Breast epithelium (tissue), 4 donors: ENCODE measurements at regions not wholly inside any gene's neighbourhood (a gene's known extent, or its start where the extent isn't known, plus 50 kb on each side); places are given as distances from the start of the nearest gene placed in this dataset.

ENCODE experiments used
- DNase-seq, 2 donors: peaks; one replicate each; pipeline ENCODE4 v3.0.0-alpha.2; 2019; ENCODE audit warnings: low spot score in 2 of 2
- H3K27ac ChIP-seq, 2 donors: fragments of 200-600 bp; sonication (generic) in 1 of 2; one replicate each; pipeline ENCODE4 v1.5.1; 2016 to 2019; ENCODE audit warnings: mild to moderate bottlenecking in 1 of 2
- H3K27me3 ChIP-seq, 2 donors: fragments of 200-600 bp; sonication (generic) in 1 of 2; one replicate each; pipeline versions ENCODE4 v1.5.1 to v1.6.0; 2017 to 2019; ENCODE audit warnings: control low read depth in 1 of 2, mild to moderate bottlenecking in 1 of 2
- H3K36me3 ChIP-seq: fragments of 200-600 bp; one replicate; pipeline ENCODE4 v1.5.1; 2019
- H3K4me1 ChIP-seq, 2 donors: fragments of 200-600 bp; sonication (generic); one replicate each; pipeline ENCODE4 v1.5.1; 2016 to 2019; ENCODE audit warnings: control low read depth in 1 of 2
- H3K4me3 ChIP-seq, 3 donors: fragments of 200-600 bp; sonication (generic); 1 replicate in 2 of 3; 2 replicates in 1 of 3; pipeline ENCODE4 v1.5.1; 2016 to 2019; ENCODE audit warnings: mild to moderate bottlenecking in 3 of 3, moderate library complexity in 2 of 3
- H3K9me3 ChIP-seq, 2 donors: fragments of 200-600 bp; sonication (generic) in 1 of 2; one replicate each; pipeline ENCODE4 v1.5.1; 2016 to 2019; ENCODE audit warnings: control low read depth in 1 of 2
- CTCF ChIP-seq, 3 donors: fragments of 450-650 bp; IDR thresholded peaks; one replicate each; pipeline ENCODE4 v1.5.1; 2016 to 2017; ENCODE audit warnings: antibody characterized with exemption in 3 of 3, mild to moderate bottlenecking in 3 of 3, moderate library complexity in 3 of 3
- POLR2A ChIP-seq: fragments of 450-650 bp; IDR thresholded peaks from one replicate; pipeline ENCODE4 v1.6.1; 2016; ENCODE audit warnings: antibody characterized with exemption, mild to moderate bottlenecking, moderate library complexity
- POLR2AphosphoS5 ChIP-seq, 3 donors: sonication (generic); formaldehyde crosslinking; IDR thresholded peaks; one replicate each; pipeline ENCODE4 v1.6.1; 2017; ENCODE audit warnings: antibody characterized with exemption in 3 of 3
- intact Hi-C: fragments of 100-400 bp; cut with DNase I; formaldehyde crosslinking; loops from one replicate; pipeline ENCODE4 v1.15.1; 2023; ENCODE audit warnings: low total_unique reads

- no peaks in the 10 kb centered on the region for H3K36me3 ChIP-seq
- H3K4me3 ChIP-seq: no peak overlapping the region
- no peaks in the 10 kb centered on the region for H3K4me1 ChIP-seq
- intact Hi-C loops: no loop called here
- H3K27me3 ChIP-seq: no peaks in the 10 kb centered on the region
- TF ChIP-seq CTCF (IDR thresholded peaks at IDR 0.05) (no peak), POLR2A (no peak)
- no peaks in the 10 kb centered on the region for H3K9me3 ChIP-seq
- no peak overlapping the region for H3K27ac ChIP-seq
- no peak for DNase-seq
Measured at GRCh38 chr20:60304931-60305330, 346.7 kb downstream of the CDH26 start.

DNA sequence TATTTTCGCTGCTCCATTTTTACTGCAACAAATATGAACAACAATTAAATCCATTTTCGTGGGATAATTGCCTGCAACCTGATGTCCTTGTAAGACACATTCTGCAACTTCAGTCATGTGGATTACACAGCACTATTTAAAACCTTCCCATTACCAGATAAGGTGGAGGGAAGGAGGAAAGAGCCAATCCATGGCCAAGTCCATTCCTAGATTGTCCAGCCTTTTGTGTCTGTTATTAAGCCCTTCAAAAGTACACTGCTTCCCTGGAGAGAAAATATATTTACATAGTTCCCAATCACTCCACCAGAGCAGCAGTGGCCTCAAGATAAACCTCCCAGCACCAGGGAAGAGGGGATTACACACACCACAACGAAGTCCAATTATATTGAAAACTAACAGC lies 347.9 kb downstream of the CDH26 start:
- no peak overlapping the region for H3K27ac ChIP-seq

DNA sequence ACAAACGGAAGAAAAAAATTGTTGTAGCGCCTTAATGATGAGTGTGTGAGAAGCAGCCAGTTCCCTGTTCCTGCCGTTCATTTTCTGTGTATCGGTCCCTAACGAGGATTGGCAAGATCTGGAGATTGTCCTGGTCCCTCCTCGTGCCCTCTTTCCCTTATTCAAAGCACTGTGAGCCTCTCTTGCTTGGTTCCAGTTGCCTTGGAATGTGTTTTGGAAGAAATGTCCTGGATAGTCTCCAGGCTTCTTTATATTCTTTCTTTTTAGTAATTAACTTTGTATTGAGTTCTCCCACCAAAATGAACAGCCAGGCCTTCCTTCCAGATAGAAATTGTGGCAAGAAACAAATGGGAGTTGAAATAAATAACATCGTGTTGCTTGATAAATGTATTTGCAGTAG lies 348.3 kb downstream of the CDH26 start:
- DNase-seq: no peak
- intact Hi-C loops: no loop called here
- Histone ChIP-seq H3K27me3 (no peaks in the 10 kb centered on the region), H3K36me3 (no peaks in the 10 kb centered on the region), H3K9me3 (no peaks in the 10 kb centered on the region), H3K4me3 (no peak overlapping the region), H3K4me1 (no peaks in the 10 kb centered on the region), H3K27ac (no peak overlapping the region)
- TF ChIP-seq POLR2A: no peak

More for the DNA sequence above, 347.9 kb downstream of the CDH26 start:
- no peaks in the 10 kb centered on the region for H3K36me3 ChIP-seq
- no peaks in the 10 kb centered on the region for H3K27me3 ChIP-seq
- intact Hi-C loops: no loop called here
- no peaks in the 10 kb centered on the region for H3K4me1 ChIP-seq
- TF ChIP-seq POLR2A (no peak), POLR2AphosphoS5 (IDR thresholded peaks at IDR 0.05) (no peak), CTCF (IDR thresholded peaks at IDR 0.05) (no peak)
- no peak overlapping the region for H3K4me3 ChIP-seq
- H3K9me3 ChIP-seq: no peaks in the 10 kb centered on the region
- DNase-seq: no peak

GRCh38 chr20:60310560-60311349 lies 352.5 kb downstream of the CDH26 start:
- Histone ChIP-seq H3K27me3 (no peaks in the 10 kb centered on the region), H3K4me1 (no peaks in the 10 kb centered on the region), H3K27ac (no peak overlapping the region), H3K4me3 (no peak overlapping the region), H3K9me3 (no peaks in the 10 kb centered on the region), H3K36me3 (no peaks in the 10 kb centered on the region)
- no peak for DNase-seq
- no peak for TF ChIP-seq CTCF (IDR thresholded peaks at IDR 0.05)
- no peak for TF ChIP-seq POLR2A
- TF ChIP-seq POLR2AphosphoS5 (IDR thresholded peaks at IDR 0.05): no peak
- intact Hi-C loops: no loop called here

DNA sequence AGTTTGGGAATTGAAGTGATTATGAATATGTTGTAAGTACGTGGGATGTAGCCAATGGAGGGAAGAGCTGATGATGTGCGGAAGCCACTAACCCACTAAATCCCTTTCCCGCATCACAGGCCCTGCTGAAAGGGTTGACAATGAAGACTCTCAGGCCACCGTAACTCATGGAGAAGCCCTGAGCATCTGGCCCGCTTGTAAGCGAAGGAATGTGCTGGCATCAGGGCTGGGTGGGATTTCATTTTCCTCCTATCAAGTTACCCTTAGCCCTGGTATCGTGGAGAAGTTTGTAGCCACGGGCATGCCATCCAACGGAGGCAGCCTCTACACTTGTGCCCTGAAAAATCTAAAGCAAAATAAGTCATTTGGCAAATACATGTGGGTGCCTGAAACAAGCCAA lies 355.0 kb downstream of the CDH26 start:
- TF ChIP-seq CTCF (IDR thresholded peaks at IDR 0.05): no peak
- TF ChIP-seq POLR2AphosphoS5 (IDR thresholded peaks at IDR 0.05): no peak
- TF ChIP-seq POLR2A: no peak
- no peak for DNase-seq
- Histone ChIP-seq H3K9me3 (no peaks in the 10 kb centered on the region), H3K36me3 (no peaks in the 10 kb centered on the region), H3K4me3 (no peak overlapping the region), H3K4me1 (no peaks in the 10 kb centered on the region), H3K27me3 (no peaks in the 10 kb centered on the region), H3K27ac (no peak overlapping the region)
- intact Hi-C loops: no loop called here

DNA sequence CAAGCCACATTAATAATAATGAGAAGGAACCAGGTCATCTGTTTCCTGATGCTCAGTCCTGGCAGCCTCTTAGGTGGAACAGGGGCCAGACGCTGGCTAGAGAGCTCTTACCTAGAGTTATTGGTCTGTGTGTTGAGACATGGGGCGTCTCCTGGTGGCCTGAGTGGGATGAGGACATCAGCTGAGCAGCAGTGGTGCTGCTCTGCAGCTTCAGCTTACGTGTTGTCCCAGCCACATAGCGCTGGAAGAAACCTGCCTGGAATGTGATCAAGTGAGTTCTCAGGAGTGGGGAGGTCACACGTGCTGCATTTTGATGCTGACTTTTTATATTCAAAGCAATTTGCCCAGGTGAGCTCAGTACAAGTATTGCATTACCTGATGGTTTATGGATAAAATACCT lies 355.4 kb downstream of the CDH26 start:
- no peaks in the 10 kb centered on the region for H3K36me3 ChIP-seq
- TF ChIP-seq POLR2A: no peak
- no peak for TF ChIP-seq POLR2AphosphoS5 (IDR thresholded peaks at IDR 0.05)
- TF ChIP-seq CTCF (IDR thresholded peaks at IDR 0.05): no peak
- H3K9me3 ChIP-seq: no peaks in the 10 kb centered on the region
- intact Hi-C loops: no loop called here
- H3K27me3 ChIP-seq: no peaks in the 10 kb centered on the region
- H3K27ac ChIP-seq: no peak overlapping the region
- H3K4me1 ChIP-seq: no peaks in the 10 kb centered on the region
- no peak overlapping the region for H3K4me3 ChIP-seq
- no peak for DNase-seq
